GM23248 (cell line): ENCODE measurements at regions not wholly inside any gene's neighbourhood (a gene's known extent, or its start where the extent isn't known, plus 50 kb on each side); places are given as distances from the start of the nearest gene placed in this dataset.

ENCODE experiments used
- DNase-seq: peaks from one replicate; pipeline ENCODE4 v3.0.0-alpha.2; 2015
- H2AFZ ChIP-seq: fragments of 200-600 bp; sonication (generic); 2 replicates; pipeline ENCODE4 v1.6.1; 2016; ENCODE audit warnings: antibody characterized with exemption
- H3F3A ChIP-seq: fragments of 200-600 bp; sonication (generic); 2 replicates; pipeline ENCODE4 v1.6.1; 2016; ENCODE audit warnings: mild to moderate bottlenecking, antibody characterized with exemption, mixed run types; ENCODE audit not compliant: insufficient read depth
- H3K27ac ChIP-seq: fragments of 200-600 bp; sonication (generic); 2 replicates; pipeline ENCODE4 v1.5.1; 2016; ENCODE audit warnings: mild to moderate bottlenecking
- H3K27me3 ChIP-seq: fragments of 200-600 bp; sonication (generic); replicated peaks from 2 replicates; pipeline ENCODE4 v1.6.1; 2016; ENCODE audit warnings: mild to moderate bottlenecking; ENCODE audit not compliant: insufficient read depth
- H3K36me3 ChIP-seq: fragments of 200-600 bp; sonication (generic); 2 replicates; pipeline ENCODE4 v1.6.1; 2016; ENCODE audit warnings: low read depth, mild to moderate bottlenecking
- H3K4me1 ChIP-seq: fragments of 200-600 bp; sonication (generic); 2 replicates; pipeline ENCODE4 v1.6.1; 2016; ENCODE audit warnings: mild to moderate bottlenecking; ENCODE audit not compliant: insufficient read depth
- H3K4me2 ChIP-seq: fragments of 200-600 bp; sonication (generic); one replicate; pipeline ENCODE4 v1.6.1; 2016; ENCODE audit warnings: mild to moderate bottlenecking; ENCODE audit not compliant: unreplicated experiment
- H3K4me3 ChIP-seq: fragments of 200-600 bp; sonication (generic); 2 replicates; pipeline ENCODE4 v1.5.1; 2016; ENCODE audit warnings: mild to moderate bottlenecking
- H3K79me2 ChIP-seq: fragments of 200-600 bp; sonication (generic); 2 replicates; pipeline ENCODE4 v1.6.1; 2016; ENCODE audit warnings: mild to moderate bottlenecking; ENCODE audit not compliant: insufficient read depth
- H3K9ac ChIP-seq: fragments of 200-600 bp; sonication (generic); 2 replicates; pipeline ENCODE4 v1.6.1; 2016; ENCODE audit warnings: mild to moderate bottlenecking
- H3K9me2 ChIP-seq: fragments of 200-600 bp; sonication (generic); 2 replicates; pipeline ENCODE4 v1.6.1; 2016; ENCODE audit warnings: mixed run types, mild to moderate bottlenecking, moderate library complexity; ENCODE audit not compliant: insufficient read depth
- H3K9me3 ChIP-seq: fragments of 200-600 bp; sonication (generic); one replicate; pipeline ENCODE4 v1.6.1; 2017; ENCODE audit warnings: low read depth
- H4K20me1 ChIP-seq: fragments of 200-600 bp; sonication (generic); 2 replicates; pipeline ENCODE4 v1.6.0; 2016; ENCODE audit not compliant: insufficient read depth
- EZH2 ChIP-seq: fragments of 200-600 bp; sonication (generic); IDR thresholded peaks from 2 replicates; pipeline ENCODE4 v1.6.1; 2018; ENCODE audit warnings: antibody characterized with exemption, mild to moderate bottlenecking; ENCODE audit not compliant: insufficient read depth, poor library complexity, severe bottlenecking
- EZH2phosphoT487 ChIP-seq: fragments of 200-600 bp; sonication (generic); IDR thresholded peaks from 2 replicates; pipeline ENCODE4 v1.6.1; 2018; ENCODE audit warnings: antibody characterized with exemption, moderate library complexity, mild to moderate bottlenecking, low read depth; ENCODE audit not compliant: insufficient read depth
- WGBS, 2 experiments: methylation state at CpG; one replicate each; pipeline ENCODE4 v1.1.6; 2015 to 2017; ENCODE audit warnings: low lambda C conversion rate in 2 of 2, low coverage in 1 of 2; ENCODE audit errors: missing lambda C conversion rate in 2 of 2; 5-methylcytosine and 5-hydroxymethylcytosine counted together
- in situ Hi-C: fragments of 300-500 bp; cut with MboI; formaldehyde crosslinking; loops from 2 replicates; pipeline ENCODE4 v1.15.0; 2020

- no peak overlapping the region for H3K4me2 ChIP-seq
- H4K20me1 ChIP-seq = no peaks in the 10 kb centered on the region
- no peaks in the 10 kb centered on the region for H3K27me3 ChIP-seq
- no peaks in the 10 kb centered on the region for H3K79me2 ChIP-seq
- in situ Hi-C loops = no loop called here
- WGBS, 2 experiments = 26 to 32% methylated on average over 5 of the region's 5 CpGs
- no peak overlapping the region for H3K9ac ChIP-seq
- H3K4me1 ChIP-seq = no peaks in the 10 kb centered on the region
- H2AFZ ChIP-seq = no peak overlapping the region
- DNase-seq = no peak
- TF ChIP-seq EZH2 (no peak), EZH2phosphoT487 (no peak)
- H3F3A ChIP-seq = no peaks in the 10 kb centered on the region
- H3K27ac ChIP-seq = no peak overlapping the region
- no peaks in the 10 kb centered on the region for H3K9me3 ChIP-seq
- no peaks in the 10 kb centered on the region for H3K36me3 ChIP-seq
- no peak overlapping the region for H3K4me3 ChIP-seq
- no peaks in the 10 kb centered on the region for H3K9me2 ChIP-seq
Measured at GRCh38 chr13:106998664-106999063, 430.7 kb upstream of the ARGLU1 start.

- H3F3A ChIP-seq = no peaks in the 10 kb centered on the region
- 25 to 30% methylated on average over 4 of the region's 4 CpGs for WGBS, 2 experiments
- DNase-seq = no peak
Measured at GRCh38 chr13:106997696-106998095, 429.8 kb upstream of the ARGLU1 start.

GRCh38 chr13:106996867-106997618 lies 429.1 kb upstream of the ARGLU1 start:
- H3K4me1 ChIP-seq = no peaks in the 10 kb centered on the region
- no peaks in the 10 kb centered on the region for H3K36me3 ChIP-seq
- no peak overlapping the region for H3K27ac ChIP-seq
- no peak overlapping the region for H3K9ac ChIP-seq
- H3K79me2 ChIP-seq = no peaks in the 10 kb centered on the region
- in situ Hi-C loops = no loop called here
- no peak overlapping the region for H3K4me2 ChIP-seq
- DNase-seq = no peak
- H3F3A ChIP-seq = no peaks in the 10 kb centered on the region
- no peaks in the 10 kb centered on the region for H4K20me1 ChIP-seq
- H3K9me3 ChIP-seq = no peaks in the 10 kb centered on the region
- H3K4me3 ChIP-seq = no peak overlapping the region
- no peaks in the 10 kb centered on the region for H3K9me2 ChIP-seq
- H3K27me3 ChIP-seq = no peaks in the 10 kb centered on the region
- WGBS, 2 experiments = 15 to 18% methylated on average over 2 of the region's 2 CpGs
- no peak overlapping the region for H2AFZ ChIP-seq
- no peak for TF ChIP-seq EZH2phosphoT487

More at GRCh38 chr13:106997696-106998095, 429.8 kb upstream of the ARGLU1 start:
- Histone ChIP-seq H3K36me3 (no peaks in the 10 kb centered on the region), H3K4me1 (no peaks in the 10 kb centered on the region), H3K4me2 (no peak overlapping the region), H3K27ac (no peak overlapping the region), H3K79me2 (no peaks in the 10 kb centered on the region), H2AFZ (no peak overlapping the region), H3K4me3 (no peak overlapping the region), H3K9me3 (no peaks in the 10 kb centered on the region), H3K9me2 (no peaks in the 10 kb centered on the region), H4K20me1 (no peaks in the 10 kb centered on the region), H3K27me3 (no peaks in the 10 kb centered on the region), H3K9ac (no peak overlapping the region)
- in situ Hi-C loops = no loop called here
- TF ChIP-seq EZH2phosphoT487 = no peak
- TF ChIP-seq EZH2 = no peak

- Histone ChIP-seq H3K27me3 (no peaks in the 10 kb centered on the region), H3K9me3 (no peaks in the 10 kb centered on the region), H3K4me2 (no peak overlapping the region), H3K79me2 (no peaks in the 10 kb centered on the region), H3F3A (no peaks in the 10 kb centered on the region), H4K20me1 (no peaks in the 10 kb centered on the region), H2AFZ (no peak overlapping the region), H3K4me3 (no peak overlapping the region), H3K9me2 (no peaks in the 10 kb centered on the region), H3K4me1 (no peaks in the 10 kb centered on the region), H3K36me3 (no peaks in the 10 kb centered on the region), H3K27ac (no peak overlapping the region), H3K9ac (no peak overlapping the region)
- WGBS, 2 experiments = 56 to 60% methylated on average over 1 of the region's 1 CpG
- TF ChIP-seq EZH2phosphoT487 (no peak), EZH2 (no peak)
- in situ Hi-C loops = no loop called here
- no peak for DNase-seq
Measured at GRCh38 chr13:106990594-106990993, 422.7 kb upstream of the ARGLU1 start.
